ENCODE measurements at regions not wholly inside any gene's neighbourhood (a gene's known extent, or its start where the extent isn't known, plus 50 kb on each side); places are given as distances from the start of the nearest gene placed in this dataset.

- no peak overlapping the region for H3K4me3 Mint-ChIP-seq
- peaks cover 5 to 6% of the 10 kb centered on the region in 2 donors for H3K4me1 ChIP-seq (ENCODE audit: control insufficient read depth in 1 of 2, insufficient read depth in 2 of 2, low read length in 2 of 2)
- peaks cover 0 to 7% (median 4%) of the 10 kb centered on the region in 3 donors for H3K27me3 Mint-ChIP-seq (ENCODE audit: low read depth in 3 of 3)
- H3K79me2 ChIP-seq (ENCODE audit: insufficient read depth, low read length), result no peaks in the 10 kb centered on the region
- no peak overlapping the region for H3K9ac ChIP-seq (ENCODE audit: insufficient read depth, low read length, poor library complexity, severe bottlenecking)
- no peaks in the 10 kb centered on the region for H4K20me1 ChIP-seq (ENCODE audit: insufficient read depth, low read length)
- H3K4me2 ChIP-seq (replicated peaks; ENCODE audit: extremely low read depth, low read length, poor library complexity, severe bottlenecking), result no peak overlapping the region
- DNase-seq, result peak; percentile 35 to 52 (median 48)
- no peaks in the 10 kb centered on the region for H3K36me3 ChIP-seq (replicated peaks in 1 of 2; ENCODE audit: control insufficient read depth in 1 of 2, insufficient read depth in 2 of 2, low read length in 2 of 2)
- intact Hi-C loops (cut with micrococcal nuclease), result no loop called here
- H3K9me3 ChIP-seq (replicated peaks in 1 of 2; ENCODE audit: control insufficient read depth in 1 of 2, insufficient read depth in 1 of 2, low read length in 2 of 2), result no peaks in the 10 kb centered on the region
- H3K9me3 Mint-ChIP-seq, result no peaks in the 10 kb centered on the region
- WGBS (ENCODE audit: insufficient coverage), result 40% methylated on average over 2 of the region's 2 CpGs
- H3K27ac Mint-ChIP-seq, result no peak overlapping the region
- no peak overlapping the region for H3K4me3 ChIP-seq (replicated peaks in 1 of 3; ENCODE audit: low read depth in 2 of 3, low read length in 3 of 3)
- H3K4me1 Mint-ChIP-seq, result peaks cover 12% of the 10 kb centered on the region
- no peak overlapping the region for H3K27ac ChIP-seq (ENCODE audit: low read depth in 1 of 2, low read length in 2 of 2)
- H2AFZ ChIP-seq (ENCODE audit: insufficient read depth, low read depth, low read length, poor library complexity, severe bottlenecking), result peak overlapping the region; percentile 27
- no peaks in the 10 kb centered on the region for H3K27me3 ChIP-seq (ENCODE audit: control insufficient read depth in 2 of 2, insufficient read depth in 2 of 2, low read length in 2 of 2)
- no peaks in the 10 kb centered on the region for H3K36me3 Mint-ChIP-seq
- no peak for TF ChIP-seq CTCF (IDR thresholded peaks at IDR 0.05)
Observed at GRCh38 chr13:24074678-24075077, 85.8 kb upstream of the SPATA13 start.

- Mint-ChIP-seq H3K36me3 (no peaks in the 10 kb centered on the region), H3K4me1 (peaks cover 12% of the 10 kb centered on the region), H3K9me3 (no peaks in the 10 kb centered on the region), H3K27ac (no peak overlapping the region), H3K4me3 (no peak overlapping the region), H3K27me3 (ENCODE audit: low read depth in 3 of 3) (peaks cover 0 to 5% (median 4%) of the 10 kb centered on the region in 3 donors)
- Histone ChIP-seq H3K9ac (ENCODE audit: insufficient read depth, low read length, poor library complexity, severe bottlenecking) (no peak overlapping the region), H3K79me2 (ENCODE audit: insufficient read depth, low read length) (no peaks in the 10 kb centered on the region), H4K20me1 (ENCODE audit: insufficient read depth, low read length) (no peaks in the 10 kb centered on the region), H2AFZ (ENCODE audit: insufficient read depth, low read depth, low read length, poor library complexity, severe bottlenecking) (peak overlapping the region; percentile 27), H3K4me1 (ENCODE audit: control insufficient read depth in 1 of 2, insufficient read depth in 2 of 2, low read length in 2 of 2) (peaks cover 5 to 6% of the 10 kb centered on the region in 2 donors), H3K4me3 (replicated peaks in 1 of 3; ENCODE audit: low read depth in 2 of 3, low read length in 3 of 3) (no peak overlapping the region), H3K4me2 (replicated peaks; ENCODE audit: extremely low read depth, low read length, poor library complexity, severe bottlenecking) (no peak overlapping the region), H3K27ac (ENCODE audit: low read depth in 1 of 2, low read length in 2 of 2) (no peak overlapping the region), H3K27me3 (ENCODE audit: control insufficient read depth in 2 of 2, insufficient read depth in 2 of 2, low read length in 2 of 2) (no peaks in the 10 kb centered on the region), H3K36me3 (replicated peaks in 1 of 2; ENCODE audit: control insufficient read depth in 1 of 2, insufficient read depth in 2 of 2, low read length in 2 of 2) (no peaks in the 10 kb centered on the region), H3K9me3 (replicated peaks in 1 of 2; ENCODE audit: control insufficient read depth in 1 of 2, insufficient read depth in 1 of 2, low read length in 2 of 2) (no peaks in the 10 kb centered on the region)
- intact Hi-C loops (cut with micrococcal nuclease), result no loop called here
- no peak for DNase-seq
- TF ChIP-seq CTCF (IDR thresholded peaks at IDR 0.05), result no peak
- WGBS (ENCODE audit: insufficient coverage), result 50% methylated on average over 2 of the region's 7 CpGs
Observed at GRCh38 chr13:24075137-24075975, 85.2 kb upstream of the SPATA13 start.
